PC-3 (cell line): ENCODE measurements at regions not wholly inside any gene's neighbourhood (a gene's known extent, or its start where the extent isn't known, plus 50 kb on each side); places are given as distances from the start of the nearest gene placed in this dataset.
"Not testable (repeated sequence)": the region's sequence is repeated elsewhere in the genome, so short reads cannot be mapped to it uniquely, and the experiment has no call there.

Experiments
- ATAC-seq: fragments of 200-7000 bp; cut with Tn5 transposase; 2 replicates; pipeline ENCODE4 v1.9.1; 2020; ENCODE audit warnings: mild to moderate bottlenecking, moderate library complexity
- BruUV-seq: library from RNA; stranded (reverse); fragments of 400-500 nt; replicated peaks from 2 replicates; lab custom pipeline; 2021; lab: Mats Ljungman, UMichigan
- CTCF ChIA-PET: fragments of 300-600 bp; sonication (Branson Sonifier 250); formaldehyde crosslinking; loops from one replicate; lab custom pipeline; 2022; ENCODE audit warnings: antibody characterized with exemption; lab: Charles Lee
- POLR2A ChIA-PET: fragments of 300-600 bp; sonication (Branson Sonifier 250); formaldehyde crosslinking; loops from one replicate; lab custom pipeline; 2022; ENCODE audit warnings: antibody characterized with exemption; ENCODE audit not compliant: unreplicated experiment; lab: Charles Lee
- DNase-seq: peaks from one replicate; pipeline ENCODE4 v3.0.0-alpha.2; 2015
- H2AFZ ChIP-seq: fragments of 300-600 bp; sonication (generic); 2 replicates; pipeline ENCODE4 v1.6.0; 2016; ENCODE audit warnings: antibody characterized with exemption, low read length
- H3F3A ChIP-seq: fragments of 300-600 bp; sonication (generic); one replicate; pipeline ENCODE4 v1.6.0; 2017; ENCODE audit warnings: antibody characterized with exemption, low read length, control low read depth, mild to moderate bottlenecking; ENCODE audit not compliant: unreplicated experiment
- H3K27ac ChIP-seq: fragments of 300-600 bp; sonication (generic); 2 replicates; pipeline ENCODE4 v1.5.1; 2016; ENCODE audit warnings: mild to moderate bottlenecking, low read length
- H3K27me3 ChIP-seq: fragments of 300-600 bp; sonication (generic); 2 replicates; pipeline ENCODE4 v1.6.1; 2016; ENCODE audit warnings: low read length, mixed read lengths
- H3K36me3 ChIP-seq: fragments of 300-600 bp; sonication (generic); 2 replicates; pipeline ENCODE4 v1.6.1; 2016; ENCODE audit warnings: low read depth, mixed run types, low read length, mixed read lengths
- H3K4me1 ChIP-seq: fragments of 300-600 bp; sonication (generic); 2 replicates; pipeline ENCODE4 v1.5.1; 2016; ENCODE audit warnings: low read length; ENCODE audit not compliant: insufficient read depth
- H3K4me2 ChIP-seq: fragments of 300-600 bp; sonication (generic); 2 replicates; pipeline ENCODE4 v1.6.0; 2016; ENCODE audit warnings: low read length
- H3K4me3 ChIP-seq: fragments of 300-600 bp; sonication (generic); 2 replicates; pipeline ENCODE4 v1.5.1; 2016; ENCODE audit warnings: mild to moderate bottlenecking, low read length, mixed read lengths
- H3K79me2 ChIP-seq: fragments of 300-600 bp; sonication (generic); 2 replicates; pipeline ENCODE4 v1.6.1; 2017; ENCODE audit warnings: low read length, mixed read lengths
- H3K9ac ChIP-seq: fragments of 300-600 bp; sonication (generic); 2 replicates; pipeline ENCODE4 v1.6.0; 2016; ENCODE audit warnings: mild to moderate bottlenecking, low read length
- H3K9me2 ChIP-seq: fragments of 300-600 bp; sonication (generic); replicated peaks from 2 replicates; pipeline ENCODE4 v1.6.1; 2016; ENCODE audit warnings: mixed run types, low read length, mixed read lengths
- H3K9me3 ChIP-seq: fragments of 300-600 bp; sonication (generic); 2 replicates; pipeline ENCODE4 v1.6.1; 2016; ENCODE audit warnings: low read length, mixed read lengths
- H4K20me1 ChIP-seq: fragments of 300-600 bp; sonication (generic); 2 replicates; pipeline ENCODE4 v1.6.1; 2016; ENCODE audit warnings: low read length, mixed read lengths
- CTCF ChIP-seq: fragments of 300-600 bp; sonication (generic); conservative IDR thresholded peaks from 2 replicates; pipeline ENCODE4 v1.5.1; 2017; ENCODE audit warnings: antibody characterized with exemption, low read depth, mild to moderate bottlenecking, low read length
- EZH2 ChIP-seq: fragments of 300-600 bp; sonication (generic); IDR thresholded peaks from one replicate; pipeline ENCODE4 v1.6.1; 2017; ENCODE audit warnings: antibody characterized with exemption, mild to moderate bottlenecking, low read length; ENCODE audit not compliant: unreplicated experiment
- EZH2phosphoT487 ChIP-seq: fragments of 300-600 bp; sonication (generic); IDR thresholded peaks from 2 replicates; pipeline ENCODE4 v1.6.1; 2018; ENCODE audit warnings: mild to moderate bottlenecking, antibody characterized with exemption, low read length, borderline replicate concordance
- intact Hi-C: fragments of 100-400 bp; cut with micrococcal nuclease; formaldehyde crosslinking; loops from 2 replicates; pipeline ENCODE4 v1.9.0; 2023

GRCh38 chr13:79974935-79975650 lies 365.8 kb downstream of the SPRY2 start:
- intact Hi-C loops, BruUV-seq, H3K27me3 ChIP-seq, H3K79me2 ChIP-seq, H3K9me2 ChIP-seq, H3F3A ChIP-seq, H3K36me3 ChIP-seq, H3K4me3 ChIP-seq, H4K20me1 ChIP-seq, H3K9me3 ChIP-seq: not testable (repeated sequence)
- Histone ChIP-seq H3K27ac (peak overlapping the region; percentile 51), H2AFZ (peak overlapping the region; percentile 45; the same call in 1 of the 2 replicates), H3K4me1 (peaks cover 11% of the 10 kb centered on the region), H3K4me2 (peak overlapping the region; percentile 7; the same call in 1 of the 2 replicates), H3K9ac (peak overlapping the region; percentile 37; the same call in 1 of the 2 replicates)
- ChIA-PET CTCF (interaction anchor here (0.7 kb wide), 1 partner anchor 14 kb away, joined by 3 read pairs; no protein-coding TSS in a partner anchor), POLR2A (interaction anchor here (0.6 kb wide), 1 partner anchor 38 kb away, joined by 3 read pairs; no protein-coding TSS in a partner anchor)
- DNase-seq (peak; percentile 80), ATAC-seq (peak; percentile 89)

- BruUV-seq = no TSS peak
- Histone ChIP-seq H3K9me2 (no peaks in the 10 kb centered on the region), H4K20me1 (no peaks in the 10 kb centered on the region), H3K36me3 (peaks cover 7% of the 10 kb centered on the region; the same call in 1 of the 2 replicates), H3K9me3 (no peaks in the 10 kb centered on the region), H3K4me2 (no peak overlapping the region), H3K9ac (no peak overlapping the region), H3K4me1 (peaks cover 11% of the 10 kb centered on the region), H3K79me2 (no peaks in the 10 kb centered on the region), H3F3A (no peaks in the 10 kb centered on the region), H3K27ac (no peak overlapping the region), H3K4me3 (no peak overlapping the region), H3K27me3 (no peaks in the 10 kb centered on the region), H2AFZ (no peak overlapping the region)
- ATAC-seq (no peak), DNase-seq (no peak)
- ChIA-PET POLR2A (no interaction called here), CTCF (no interaction called here)
- intact Hi-C loops = no loop called here
- no peak for TF ChIP-seq EZH2
- TF ChIP-seq CTCF = peak; percentile 57
- TF ChIP-seq EZH2phosphoT487 = no peak
Measured at GRCh38 chr13:79973533-79973963, 367.4 kb downstream of the SPRY2 start.

- H2AFZ ChIP-seq = no peak overlapping the region
- no peaks in the 10 kb centered on the region for H3K27me3 ChIP-seq
- no peak overlapping the region for H3K4me2 ChIP-seq
- H3K4me1 ChIP-seq = peaks cover 11% of the 10 kb centered on the region
- H3K27ac ChIP-seq = no peak overlapping the region
- H3K9ac ChIP-seq = no peak overlapping the region
- CTCF ChIA-PET = no interaction called here
- no peak for DNase-seq
- BruUV-seq = no TSS peak
- H3K9me3 ChIP-seq = no peaks in the 10 kb centered on the region
- peaks cover 7% of the 10 kb centered on the region; the same call in 1 of the 2 replicates for H3K36me3 ChIP-seq
- POLR2A ChIA-PET = no interaction called here
- TF ChIP-seq EZH2 (no peak), CTCF (no peak), EZH2phosphoT487 (no peak)
- H3F3A ChIP-seq = no peaks in the 10 kb centered on the region
- no peak for ATAC-seq
- H3K79me2 ChIP-seq = no peaks in the 10 kb centered on the region
- no peak overlapping the region for H3K4me3 ChIP-seq
- no peaks in the 10 kb centered on the region for H3K9me2 ChIP-seq
- intact Hi-C loops = no loop called here
- H4K20me1 ChIP-seq = no peaks in the 10 kb centered on the region
Measured at GRCh38 chr13:79972066-79972569, 368.8 kb downstream of the SPRY2 start.
